ENCODE measurements at regions not wholly inside any gene's neighbourhood (a gene's known extent, or its start where the extent isn't known, plus 50 kb on each side); places are given as distances from the start of the nearest gene placed in this dataset.

DNA sequence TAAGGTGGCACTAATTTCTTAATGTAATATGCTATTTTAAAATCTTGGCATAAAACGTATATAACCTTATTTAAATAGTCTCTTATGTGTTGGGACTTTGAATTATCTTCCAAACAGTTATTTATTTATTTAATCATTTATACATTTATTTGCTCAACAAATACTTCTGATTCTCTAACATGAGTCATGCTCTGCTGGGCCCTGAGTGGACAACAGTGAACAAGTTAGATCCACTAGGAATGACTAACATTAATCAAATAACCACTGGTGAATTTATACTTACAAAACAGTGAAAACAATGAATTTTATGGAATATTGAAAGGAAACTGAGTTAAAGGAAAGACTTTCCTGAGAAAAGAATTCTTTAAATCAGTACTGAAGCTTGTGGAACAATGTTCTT, 1257.2 kb upstream of the CHAC2 start:
- TF ChIP-seq, protein P1, sequence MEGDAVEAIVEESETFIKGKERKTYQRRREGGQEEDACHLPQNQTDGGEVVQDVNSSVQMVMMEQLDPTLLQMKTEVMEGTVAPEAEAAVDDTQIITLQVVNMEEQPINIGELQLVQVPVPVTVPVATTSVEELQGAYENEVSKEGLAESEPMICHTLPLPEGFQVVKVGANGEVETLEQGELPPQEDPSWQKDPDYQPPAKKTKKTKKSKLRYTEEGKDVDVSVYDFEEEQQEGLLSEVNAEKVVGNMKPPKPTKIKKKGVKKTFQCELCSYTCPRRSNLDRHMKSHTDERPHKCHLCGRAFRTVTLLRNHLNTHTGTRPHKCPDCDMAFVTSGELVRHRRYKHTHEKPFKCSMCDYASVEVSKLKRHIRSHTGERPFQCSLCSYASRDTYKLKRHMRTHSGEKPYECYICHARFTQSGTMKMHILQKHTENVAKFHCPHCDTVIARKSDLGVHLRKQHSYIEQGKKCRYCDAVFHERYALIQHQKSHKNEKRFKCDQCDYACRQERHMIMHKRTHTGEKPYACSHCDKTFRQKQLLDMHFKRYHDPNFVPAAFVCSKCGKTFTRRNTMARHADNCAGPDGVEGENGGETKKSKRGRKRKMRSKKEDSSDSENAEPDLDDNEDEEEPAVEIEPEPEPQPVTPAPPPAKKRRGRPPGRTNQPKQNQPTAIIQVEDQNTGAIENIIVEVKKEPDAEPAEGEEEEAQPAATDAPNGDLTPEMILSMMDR (IDR thresholded peaks at IDR 0.05; ENCODE audit: borderline replicate concordance, insufficient read depth, low read depth, low read length), result no peak
- H3K4me3 ChIP-seq (ENCODE audit: low read depth, low read length), result no peak overlapping the region

DNA sequence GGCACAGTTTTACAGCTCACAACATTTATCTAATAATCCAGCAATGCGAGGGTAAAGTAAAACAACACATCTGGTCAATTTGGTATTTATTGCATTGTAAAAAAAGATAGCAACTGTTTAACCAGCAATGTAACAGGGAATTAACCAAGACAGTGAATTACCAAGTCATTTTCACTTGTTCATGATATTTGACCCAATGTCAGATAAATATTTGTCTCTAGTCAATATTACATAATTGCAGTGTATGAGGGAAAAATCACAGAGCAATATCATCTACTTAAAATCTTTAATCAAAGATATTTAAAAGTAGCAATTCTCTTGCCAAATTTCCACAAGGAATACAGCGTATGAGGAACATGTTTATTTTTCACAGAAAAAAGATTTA, 1265.1 kb upstream of the CHAC2 start:
- H3K4me3 ChIP-seq (ENCODE audit: low read depth, low read length), result no peak overlapping the region

DNA sequence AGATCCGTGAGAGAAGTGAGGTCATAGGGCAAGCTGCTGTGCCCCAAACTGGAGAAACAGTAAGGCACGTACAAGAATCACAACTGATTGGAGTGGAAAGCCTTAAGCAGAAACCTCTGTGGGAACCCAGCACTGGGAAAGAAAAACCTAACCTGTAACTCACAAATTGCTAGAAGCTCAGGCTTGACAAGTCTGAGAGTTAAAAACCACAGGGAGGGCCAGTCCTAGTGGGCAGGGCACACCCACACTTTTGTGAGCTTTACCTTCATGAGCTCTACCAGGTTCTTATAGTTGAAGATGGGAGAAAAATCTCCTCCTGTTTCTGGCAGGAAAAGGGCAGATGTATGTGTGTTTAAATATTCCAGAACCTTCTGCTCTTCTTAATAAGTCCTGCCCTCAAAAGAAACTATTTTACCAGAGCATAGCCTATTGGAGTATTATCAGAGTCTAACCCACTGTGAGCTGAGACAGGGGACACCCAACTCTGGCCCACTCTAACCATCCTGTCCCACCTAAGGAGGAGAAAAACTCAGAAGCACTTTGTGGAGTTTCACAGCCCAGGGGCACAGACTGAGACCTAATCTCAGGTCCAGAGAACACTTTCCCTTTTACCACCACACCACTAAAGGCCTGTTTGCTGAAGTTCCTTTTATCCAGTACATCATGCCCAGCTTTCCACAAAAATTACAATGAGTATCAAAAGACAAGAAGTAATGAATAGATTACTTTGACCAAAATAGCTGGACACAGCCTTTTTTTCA, 1265.7 kb upstream of the CHAC2 start:
- H3K4me3 ChIP-seq (ENCODE audit: low read depth, low read length), result no peak overlapping the region
- TF ChIP-seq, protein P1 (IDR thresholded peaks at IDR 0.05; ENCODE audit: borderline replicate concordance, insufficient read depth, low read depth, low read length), result no peak

More for the DNA sequence above, 1265.1 kb upstream of the CHAC2 start:
- TF ChIP-seq, protein P1 (IDR thresholded peaks at IDR 0.05; ENCODE audit: borderline replicate concordance, insufficient read depth, low read depth, low read length), result no peak

DNA sequence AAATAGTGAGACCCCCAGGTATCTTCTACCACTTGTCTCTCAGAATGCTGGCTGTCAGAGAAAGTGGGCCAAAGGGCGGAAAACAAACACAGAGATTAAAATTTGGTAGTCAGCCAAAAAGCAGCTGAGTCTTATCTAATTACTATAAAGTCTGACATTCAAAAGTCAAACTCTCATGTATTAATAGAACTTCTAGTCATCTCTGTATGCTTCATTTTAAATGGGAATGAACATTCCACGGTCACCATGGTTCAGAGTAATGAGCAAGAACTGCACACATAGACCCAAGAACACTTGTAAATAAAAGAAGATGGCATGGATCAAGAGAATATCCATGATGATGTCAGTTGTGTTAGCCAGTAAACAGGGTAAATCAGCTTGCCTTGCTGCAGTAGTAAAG, 1267.0 kb upstream of the CHAC2 start:
- TF ChIP-seq, protein P1 (IDR thresholded peaks at IDR 0.05; ENCODE audit: borderline replicate concordance, insufficient read depth, low read depth, low read length), result no peak
- H3K4me3 ChIP-seq (ENCODE audit: low read depth, low read length), result no peak overlapping the region

DNA sequence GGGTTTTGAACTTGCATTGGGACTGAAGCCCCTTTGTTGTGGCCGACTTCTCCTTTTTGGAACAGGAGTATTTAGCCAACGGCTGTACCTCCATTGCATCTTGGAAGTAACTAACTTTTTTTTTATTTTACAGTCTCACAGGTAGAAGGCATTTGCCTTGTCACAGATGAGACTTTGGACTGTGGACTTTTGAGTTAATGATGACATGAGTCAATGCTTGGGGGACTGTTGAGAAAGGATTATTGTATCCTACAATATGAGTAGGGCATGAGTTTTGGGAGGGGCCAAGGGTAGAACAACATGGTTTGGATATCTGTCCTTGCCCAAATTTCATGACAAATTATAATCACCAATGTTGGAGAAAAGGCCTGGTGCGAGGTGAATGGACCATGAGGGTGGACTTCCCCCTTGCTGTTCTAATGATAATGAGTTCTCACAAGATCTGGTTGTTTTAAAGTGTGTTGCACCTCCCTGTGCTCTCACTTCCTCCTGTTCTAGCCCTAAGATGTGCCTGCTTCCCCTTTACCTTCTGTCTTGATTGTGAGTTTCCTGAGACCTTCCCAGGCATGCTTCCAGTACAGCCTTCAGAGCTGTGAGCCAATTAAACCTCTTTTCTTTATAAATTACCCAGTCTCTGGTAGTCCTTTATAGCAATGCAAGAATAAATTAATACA, 1269.4 kb upstream of the CHAC2 start:
- no peak overlapping the region for H3K4me3 ChIP-seq (ENCODE audit: low read depth, low read length)
- TF ChIP-seq, protein P1 (IDR thresholded peaks at IDR 0.05; ENCODE audit: borderline replicate concordance, insufficient read depth, low read depth, low read length), result no peak

DNA sequence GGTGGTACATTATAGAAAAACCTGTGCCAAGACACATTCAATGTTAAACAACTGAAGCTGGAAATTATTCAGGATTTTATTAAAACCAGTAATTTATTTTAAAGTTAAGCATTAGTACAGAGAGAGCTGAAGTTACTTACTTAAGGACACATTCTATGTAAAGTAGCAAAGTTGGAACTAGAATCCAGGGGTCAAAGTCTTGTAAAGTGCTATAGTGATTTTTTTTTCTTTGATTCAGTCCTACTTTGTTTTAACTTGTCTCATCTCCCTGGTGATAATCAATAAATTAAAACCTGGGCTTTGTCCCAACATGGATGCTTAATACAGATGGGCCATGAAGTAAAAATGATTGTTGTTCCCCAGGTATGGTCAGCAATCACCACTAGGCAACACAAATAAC, 1271.8 kb upstream of the CHAC2 start:
- no peak overlapping the region for H3K4me3 ChIP-seq (ENCODE audit: low read depth, low read length)
- TF ChIP-seq, protein P1 (IDR thresholded peaks at IDR 0.05; ENCODE audit: borderline replicate concordance, insufficient read depth, low read depth, low read length), result no peak

DNA sequence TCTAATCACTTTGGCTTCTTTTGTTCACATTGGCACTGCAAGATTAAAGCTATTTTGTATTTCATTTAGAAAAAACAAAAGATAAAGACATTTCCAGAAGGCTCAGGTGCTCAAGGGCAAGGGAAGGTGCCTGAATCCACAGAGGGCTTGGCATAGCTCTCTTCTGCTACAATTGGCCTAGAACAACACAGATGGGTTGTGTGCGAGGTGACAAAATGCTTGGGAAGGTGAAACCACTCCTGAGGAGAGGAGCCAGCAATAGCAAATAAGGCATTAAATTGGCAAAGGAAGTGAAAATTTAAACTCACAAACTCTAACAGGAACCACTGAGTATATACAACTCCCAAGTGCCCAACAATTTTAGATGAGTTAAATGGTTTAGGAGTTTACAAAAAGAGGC, 1290.4 kb upstream of the CHAC2 start:
- TF ChIP-seq, protein P1 (IDR thresholded peaks at IDR 0.05; ENCODE audit: borderline replicate concordance, insufficient read depth, low read depth, low read length), result no peak

More for the DNA sequence above, 1290.4 kb upstream of the CHAC2 start:
- no peak overlapping the region for H3K4me3 ChIP-seq (ENCODE audit: low read depth, low read length)
